Erythroblast (primary cell): ENCODE measurements at regions not wholly inside any gene's neighbourhood (a gene's known extent, or its start where the extent isn't known, plus 50 kb on each side); places are given as distances from the start of the nearest gene placed in this dataset.

Experiments
- GATA1 ChIP-seq: IDR thresholded peaks from 2 replicates; pipeline ENCODE4 v1.6.1; 2011; ENCODE audit warnings: low read depth, mild to moderate bottlenecking, control low read depth, low read length, moderate library complexity
- POLR2A ChIP-seq: IDR thresholded peaks from 2 replicates; pipeline ENCODE4 v1.6.1; 2011; ENCODE audit warnings: mild to moderate bottlenecking, low read length

- TF ChIP-seq POLR2A (no peak), GATA1 (no peak)
Measured at GRCh38 chr7:110296321-110296720, 794.6 kb upstream of the LRRN3 start.
